Skeletal muscle cell (primary cell): ENCODE measurements at regions not wholly inside any gene's neighbourhood (a gene's known extent, or its start where the extent isn't known, plus 50 kb on each side); places are given as distances from the start of the nearest gene placed in this dataset.
"Not testable (repeated sequence)": the region's sequence is repeated elsewhere in the genome, so short reads cannot be mapped to it uniquely, and the experiment has no call there.

ENCODE experiments used
- DNase-seq: peaks from one replicate; pipeline ENCODE4 v3.0.0-alpha.2; 2010; ENCODE audit warnings: low read depth
- H3K4me3 ChIP-seq: 2 replicates; pipeline ENCODE4 v1.5.1; 2011; ENCODE audit warnings: low read depth, mild to moderate bottlenecking, control low read depth, low read length, moderate library complexity

GRCh38 chr4:170227928-170228327, 138.2 kb upstream of the AADAT start:
- no peak overlapping the region for H3K4me3 ChIP-seq
- no peak for DNase-seq

GRCh38 chr4:170226288-170226687, 136.5 kb upstream of the AADAT start:
- no peak overlapping the region for H3K4me3 ChIP-seq
- no peak for DNase-seq

- no peak for DNase-seq
- H3K4me3 ChIP-seq = no peak overlapping the region
These were observed 125.0 kb upstream of the AADAT start for GRCh38 chr4:170214731-170215130.

GRCh38 chr4:170214101-170214500, 124.3 kb upstream of the AADAT start:
- DNase-seq = no peak
- H3K4me3 ChIP-seq = no peak overlapping the region

GRCh38 chr4:170202721-170203120, 113.0 kb upstream of the AADAT start:
- DNase-seq = no peak
- no peak overlapping the region for H3K4me3 ChIP-seq

GRCh38 chr4:170198747-170199146, 109.0 kb upstream of the AADAT start:
- H3K4me3 ChIP-seq = no peak overlapping the region
- DNase-seq = no peak

GRCh38 chr4:170194794-170195193, 105.0 kb upstream of the AADAT start:
- not testable (repeated sequence) for DNase-seq, H3K4me3 ChIP-seq

GRCh38 chr4:170193496-170193895, 103.7 kb upstream of the AADAT start:
- no peak for DNase-seq
- H3K4me3 ChIP-seq = no peak overlapping the region

GRCh38 chr4:170190265-170190664, 100.5 kb upstream of the AADAT start:
- H3K4me3 ChIP-seq = no peak overlapping the region
- DNase-seq = no peak

GRCh38 chr4:170170861-170171260, 81.1 kb upstream of the AADAT start:
- no peak overlapping the region for H3K4me3 ChIP-seq
- DNase-seq = no peak

- no peak overlapping the region for H3K4me3 ChIP-seq
- no peak for DNase-seq
These were observed 79.9 kb upstream of the AADAT start for GRCh38 chr4:170169699-170170098.

GRCh38 chr4:170167678-170168077, 77.9 kb upstream of the AADAT start:
- no peak overlapping the region for H3K4me3 ChIP-seq
- DNase-seq = no peak

- DNase-seq, H3K4me3 ChIP-seq: not testable (repeated sequence)
These were observed 76.4 kb upstream of the AADAT start for GRCh38 chr4:170166193-170166592.

- no peak overlapping the region for H3K4me3 ChIP-seq
- DNase-seq = no peak
These were observed 72.7 kb upstream of the AADAT start for GRCh38 chr4:170162416-170162815.

GRCh38 chr4:170157670-170158069, 67.9 kb upstream of the AADAT start:
- H3K4me3 ChIP-seq = no peak overlapping the region
- no peak for DNase-seq

GRCh38 chr4:170145120-170145519, 55.4 kb upstream of the AADAT start:
- DNase-seq = no peak

GRCh38 chr4:170139764-170140163, 50.0 kb upstream of the AADAT start:
- DNase-seq = peak; percentile 33

More at GRCh38 chr4:170145120-170145519, 55.4 kb upstream of the AADAT start:
- H3K4me3 ChIP-seq = no peak overlapping the region

More at GRCh38 chr4:170139764-170140163, 50.0 kb upstream of the AADAT start:
- H3K4me3 ChIP-seq = no peak overlapping the region
